Thyroid gland (tissue), 4 donors: ENCODE measurements at regions not wholly inside any gene's neighbourhood (a gene's known extent, or its start where the extent isn't known, plus 50 kb on each side); places are given as distances from the start of the nearest gene placed in this dataset.

ENCODE experiments used
- POLR2A ChIP-seq, 2 donors: fragments of 450-650 bp; IDR thresholded peaks; one replicate each; pipeline ENCODE4 v1.6.1; 2017; ENCODE audit warnings: antibody characterized with exemption in 2 of 2, mild to moderate bottlenecking in 2 of 2, moderate library complexity in 1 of 2
- TF ChIP-seq, protein P1 (sequence below), 6 experiments: fragments of 200-600 bp in 3 of 6; fragments of 450-650 bp in 3 of 6; sonication (generic) in 3 of 6; IDR thresholded peaks; one replicate each; pipeline ENCODE4 v1.5.1; 2016 to 2019; ENCODE audit warnings: antibody characterized with exemption in 6 of 6, mild to moderate bottlenecking in 2 of 6, inconsistent platforms in 1 of 6, moderate library complexity in 1 of 6

DNA sequence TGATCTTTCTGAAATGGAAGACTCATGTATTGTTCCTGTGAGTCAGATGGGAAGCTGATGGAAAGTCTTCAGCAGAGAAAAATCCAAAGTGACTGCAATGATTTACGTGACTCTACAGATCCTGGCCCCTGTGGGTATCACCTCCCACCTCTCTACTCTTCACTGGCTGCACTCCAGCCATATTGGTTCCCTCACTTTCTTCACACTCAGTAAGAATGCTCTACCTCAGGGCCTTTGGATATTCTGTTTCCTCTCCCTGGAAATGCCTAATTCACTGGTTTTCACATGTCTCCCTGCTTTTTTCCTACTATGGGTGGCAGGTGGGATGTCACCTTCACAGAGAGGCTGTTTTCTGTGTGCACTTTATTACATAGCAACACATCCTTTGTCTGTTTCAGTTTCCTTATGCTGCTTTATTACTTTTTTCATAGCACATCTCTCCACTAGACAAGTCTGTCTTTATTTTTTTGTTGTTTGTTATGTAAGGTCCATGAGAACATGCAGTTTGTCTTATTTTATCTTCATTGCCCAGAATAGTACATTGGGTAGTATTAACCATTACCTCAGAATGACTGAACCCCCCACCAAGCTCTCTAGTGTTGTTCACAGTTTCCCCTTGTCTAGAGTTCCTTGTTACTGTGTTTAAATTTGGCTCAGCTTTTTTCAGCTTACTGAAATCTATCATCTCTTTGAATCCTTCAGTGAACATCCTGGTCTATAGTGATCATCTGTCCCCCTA lies 57.6 kb upstream of the CLNK start:
- TF ChIP-seq, protein P1, sequence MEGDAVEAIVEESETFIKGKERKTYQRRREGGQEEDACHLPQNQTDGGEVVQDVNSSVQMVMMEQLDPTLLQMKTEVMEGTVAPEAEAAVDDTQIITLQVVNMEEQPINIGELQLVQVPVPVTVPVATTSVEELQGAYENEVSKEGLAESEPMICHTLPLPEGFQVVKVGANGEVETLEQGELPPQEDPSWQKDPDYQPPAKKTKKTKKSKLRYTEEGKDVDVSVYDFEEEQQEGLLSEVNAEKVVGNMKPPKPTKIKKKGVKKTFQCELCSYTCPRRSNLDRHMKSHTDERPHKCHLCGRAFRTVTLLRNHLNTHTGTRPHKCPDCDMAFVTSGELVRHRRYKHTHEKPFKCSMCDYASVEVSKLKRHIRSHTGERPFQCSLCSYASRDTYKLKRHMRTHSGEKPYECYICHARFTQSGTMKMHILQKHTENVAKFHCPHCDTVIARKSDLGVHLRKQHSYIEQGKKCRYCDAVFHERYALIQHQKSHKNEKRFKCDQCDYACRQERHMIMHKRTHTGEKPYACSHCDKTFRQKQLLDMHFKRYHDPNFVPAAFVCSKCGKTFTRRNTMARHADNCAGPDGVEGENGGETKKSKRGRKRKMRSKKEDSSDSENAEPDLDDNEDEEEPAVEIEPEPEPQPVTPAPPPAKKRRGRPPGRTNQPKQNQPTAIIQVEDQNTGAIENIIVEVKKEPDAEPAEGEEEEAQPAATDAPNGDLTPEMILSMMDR (IDR thresholded peaks at IDR 0.05): no peak
- TF ChIP-seq POLR2A (IDR thresholded peaks at IDR 0.05): no peak
